IPS-18a (cell line): ENCODE measurements at regions not wholly inside any gene's neighbourhood (a gene's known extent, or its start where the extent isn't known, plus 50 kb on each side); places are given as distances from the start of the nearest gene placed in this dataset.
"Not testable (repeated sequence)": the region's sequence is repeated elsewhere in the genome, so short reads cannot be mapped to it uniquely, and the experiment has no call there.

ENCODE experiments used
- H3K27ac ChIP-seq: one replicate; pipeline ENCODE4 v1.5.1; 2013; ENCODE audit warnings: low read length
- H3K27me3 ChIP-seq: one replicate; pipeline ENCODE4 v1.6.1; 2013; ENCODE audit warnings: mild to moderate bottlenecking, low read length; ENCODE audit not compliant: control insufficient read depth, insufficient read depth
- H3K36me3 ChIP-seq: one replicate; pipeline ENCODE4 v1.6.1; 2013; ENCODE audit warnings: low read depth, low read length; ENCODE audit not compliant: control insufficient read depth
- H3K4me1 ChIP-seq: one replicate; pipeline ENCODE4 v1.6.1; 2013; ENCODE audit warnings: low read depth, low read length; ENCODE audit not compliant: control insufficient read depth
- H3K4me3 ChIP-seq: one replicate; pipeline ENCODE4 v1.5.1; 2013; ENCODE audit warnings: low read length
- H3K9ac ChIP-seq: one replicate; pipeline ENCODE4 v1.6.1; 2013; ENCODE audit warnings: mild to moderate bottlenecking, low read length, moderate library complexity
- H3K9me3 ChIP-seq: one replicate; pipeline ENCODE4 v1.6.1; 2013; ENCODE audit warnings: low read depth, low read length; ENCODE audit not compliant: control insufficient read depth

GRCh38 chr3:55264919-55265318 lies 222.2 kb downstream of the WNT5A start:
- Histone ChIP-seq H3K27ac (no peak overlapping the region), H3K9me3 (no peaks in the 10 kb centered on the region)

GRCh38 chr3:55252921-55253320 lies 234.2 kb downstream of the WNT5A start:
- no peaks in the 10 kb centered on the region for H3K36me3 ChIP-seq
- no peak overlapping the region for H3K4me3 ChIP-seq
- no peaks in the 10 kb centered on the region for H3K9me3 ChIP-seq
- peaks cover 5% of the 10 kb centered on the region for H3K4me1 ChIP-seq
- H3K27ac ChIP-seq, result no peak overlapping the region
- H3K9ac ChIP-seq, result no peak overlapping the region
- no peaks in the 10 kb centered on the region for H3K27me3 ChIP-seq

More at GRCh38 chr3:55264919-55265318, 222.2 kb downstream of the WNT5A start:
- H3K27me3 ChIP-seq, result no peaks in the 10 kb centered on the region
- no peaks in the 10 kb centered on the region for H3K4me1 ChIP-seq
- H3K36me3 ChIP-seq, result no peaks in the 10 kb centered on the region
- no peak overlapping the region for H3K4me3 ChIP-seq
- H3K9ac ChIP-seq, result no peak overlapping the region

GRCh38 chr3:55249156-55249555 lies 237.9 kb downstream of the WNT5A start:
- not testable (repeated sequence) for H3K27ac ChIP-seq, H3K9me3 ChIP-seq, H3K4me1 ChIP-seq, H3K27me3 ChIP-seq, H3K36me3 ChIP-seq, H3K9ac ChIP-seq, H3K4me3 ChIP-seq

- no peak overlapping the region for H3K4me3 ChIP-seq
- H3K27me3 ChIP-seq, result no peaks in the 10 kb centered on the region
- H3K27ac ChIP-seq, result no peak overlapping the region
- no peak overlapping the region for H3K9ac ChIP-seq
- no peaks in the 10 kb centered on the region for H3K36me3 ChIP-seq
- H3K9me3 ChIP-seq, result no peaks in the 10 kb centered on the region
- peaks cover 11% of the 10 kb centered on the region for H3K4me1 ChIP-seq
These were observed 239.4 kb downstream of the WNT5A start for GRCh38 chr3:55247666-55248065.

- Histone ChIP-seq H3K27ac (no peak overlapping the region), H3K27me3 (no peaks in the 10 kb centered on the region), H3K9me3 (no peaks in the 10 kb centered on the region), H3K36me3 (no peaks in the 10 kb centered on the region), H3K9ac (no peak overlapping the region), H3K4me3 (no peak overlapping the region), H3K4me1 (peaks cover 11% of the 10 kb centered on the region)
These were observed 241.1 kb downstream of the WNT5A start for GRCh38 chr3:55246033-55246432.

GRCh38 chr3:55245351-55245750 lies 241.8 kb downstream of the WNT5A start:
- Histone ChIP-seq H3K36me3 (no peaks in the 10 kb centered on the region), H3K4me3 (no peak overlapping the region), H3K9ac (no peak overlapping the region), H3K4me1 (peaks cover 11% of the 10 kb centered on the region), H3K27me3 (no peaks in the 10 kb centered on the region), H3K9me3 (no peaks in the 10 kb centered on the region), H3K27ac (no peak overlapping the region)

- Histone ChIP-seq H3K36me3 (no peaks in the 10 kb centered on the region), H3K9ac (no peak overlapping the region), H3K27me3 (no peaks in the 10 kb centered on the region), H3K9me3 (no peaks in the 10 kb centered on the region), H3K4me3 (no peak overlapping the region), H3K27ac (no peak overlapping the region), H3K4me1 (peaks cover 11% of the 10 kb centered on the region)
These were observed 242.9 kb downstream of the WNT5A start for GRCh38 chr3:55244247-55244646.

- H3K27ac ChIP-seq, result no peak overlapping the region
- H3K27me3 ChIP-seq, result no peaks in the 10 kb centered on the region
- H3K4me1 ChIP-seq, result peaks cover 11% of the 10 kb centered on the region
- H3K36me3 ChIP-seq, result no peaks in the 10 kb centered on the region
- no peak overlapping the region for H3K9ac ChIP-seq
- H3K4me3 ChIP-seq, result no peak overlapping the region
- no peaks in the 10 kb centered on the region for H3K9me3 ChIP-seq
These were observed 243.4 kb downstream of the WNT5A start for GRCh38 chr3:55243678-55244077.

GRCh38 chr3:55242921-55243320 lies 244.2 kb downstream of the WNT5A start:
- peaks cover 11% of the 10 kb centered on the region for H3K4me1 ChIP-seq
- no peaks in the 10 kb centered on the region for H3K9me3 ChIP-seq

GRCh38 chr3:55241098-55241497 lies 246.0 kb downstream of the WNT5A start:
- H3K4me1 ChIP-seq, result peaks cover 11% of the 10 kb centered on the region
- no peak overlapping the region for H3K4me3 ChIP-seq
- no peaks in the 10 kb centered on the region for H3K9me3 ChIP-seq
- no peak overlapping the region for H3K9ac ChIP-seq
- H3K27me3 ChIP-seq, result no peaks in the 10 kb centered on the region
- no peak overlapping the region for H3K27ac ChIP-seq
- H3K36me3 ChIP-seq, result no peaks in the 10 kb centered on the region

More at GRCh38 chr3:55242921-55243320, 244.2 kb downstream of the WNT5A start:
- H3K27me3 ChIP-seq, result no peaks in the 10 kb centered on the region
- H3K9ac ChIP-seq, result no peak overlapping the region
- no peak overlapping the region for H3K4me3 ChIP-seq
- no peaks in the 10 kb centered on the region for H3K36me3 ChIP-seq
- H3K27ac ChIP-seq, result no peak overlapping the region

GRCh38 chr3:55235416-55235815 lies 251.7 kb downstream of the WNT5A start:
- Histone ChIP-seq H3K36me3 (no peaks in the 10 kb centered on the region), H3K9ac (no peak overlapping the region), H3K4me1 (no peaks in the 10 kb centered on the region), H3K27me3 (no peaks in the 10 kb centered on the region), H3K9me3 (no peaks in the 10 kb centered on the region), H3K27ac (no peak overlapping the region), H3K4me3 (no peak overlapping the region)

GRCh38 chr3:55226696-55227095 lies 260.4 kb downstream of the WNT5A start:
- H3K27ac ChIP-seq, result no peak overlapping the region
- no peaks in the 10 kb centered on the region for H3K9me3 ChIP-seq
- no peaks in the 10 kb centered on the region for H3K36me3 ChIP-seq
- H3K27me3 ChIP-seq, result no peaks in the 10 kb centered on the region
- H3K4me1 ChIP-seq, result no peaks in the 10 kb centered on the region
- H3K4me3 ChIP-seq, result no peak overlapping the region
- no peak overlapping the region for H3K9ac ChIP-seq
